MM.1S (cell line): ENCODE measurements at regions not wholly inside any gene's neighbourhood (a gene's known extent, or its start where the extent isn't known, plus 50 kb on each side); places are given as distances from the start of the nearest gene placed in this dataset.

Source experiments
- DNase-seq: peaks from one replicate; pipeline ENCODE4 v3.0.0-alpha.2; 2015
- H2AFZ ChIP-seq: fragments of 300-600 bp; sonication (generic); 2 replicates; pipeline ENCODE4 v1.6.0; 2016; ENCODE audit warnings: antibody characterized with exemption, low read length
- H3F3A ChIP-seq: fragments of 300-600 bp; sonication (generic); 2 replicates; pipeline ENCODE4 v1.6.1; 2016; ENCODE audit warnings: mild to moderate bottlenecking, antibody characterized with exemption, low read length, moderate library complexity, mixed read lengths; ENCODE audit not compliant: insufficient read depth
- H3K27ac ChIP-seq: fragments of 300-600 bp; sonication (generic); 2 replicates; pipeline ENCODE4 v1.5.1; 2016; ENCODE audit warnings: mild to moderate bottlenecking, low read length
- H3K27me3 ChIP-seq: fragments of 300-600 bp; sonication (generic); replicated peaks from 2 replicates; pipeline ENCODE4 v1.6.0; 2016; ENCODE audit warnings: low read length; ENCODE audit not compliant: insufficient read depth
- H3K36me3 ChIP-seq: fragments of 300-600 bp; sonication (generic); replicated peaks from 2 replicates; pipeline ENCODE4 v1.6.1; 2016; ENCODE audit warnings: mild to moderate bottlenecking, low read length, mixed read lengths; ENCODE audit not compliant: insufficient read depth
- H3K4me1 ChIP-seq: fragments of 300-600 bp; sonication (generic); 2 replicates; pipeline ENCODE4 v1.6.1; 2016; ENCODE audit warnings: low read length, mixed read lengths
- H3K4me2 ChIP-seq: fragments of 300-600 bp; sonication (generic); 2 replicates; pipeline ENCODE4 v1.6.0; 2016; ENCODE audit warnings: low read depth, low read length
- H3K4me3 ChIP-seq: fragments of 300-600 bp; sonication (generic); 2 replicates; pipeline ENCODE4 v1.5.1; 2016; ENCODE audit warnings: low read length, mixed read lengths
- H3K79me2 ChIP-seq: fragments of 300-600 bp; sonication (generic); 2 replicates; pipeline ENCODE4 v1.6.1; 2016; ENCODE audit warnings: mixed run types, low read length, mixed read lengths
- H3K9ac ChIP-seq: fragments of 300-600 bp; sonication (generic); 2 replicates; pipeline ENCODE4 v1.6.1; 2016; ENCODE audit warnings: low read length, mixed read lengths
- H3K9me2 ChIP-seq: fragments of 300-600 bp; sonication (generic); replicated peaks from 2 replicates; pipeline ENCODE4 v1.6.1; 2016; ENCODE audit warnings: mild to moderate bottlenecking, low read length, mixed read lengths; ENCODE audit not compliant: insufficient read depth
- H3K9me3 ChIP-seq: fragments of 300-600 bp; sonication (generic); replicated peaks from 2 replicates; pipeline ENCODE4 v1.6.1; 2016; ENCODE audit warnings: mild to moderate bottlenecking, low read length, mixed read lengths; ENCODE audit not compliant: insufficient read depth
- H4K20me1 ChIP-seq: fragments of 300-600 bp; sonication (generic); 2 replicates; pipeline ENCODE4 v1.6.1; 2016; ENCODE audit warnings: mild to moderate bottlenecking, low read length, moderate library complexity, mixed read lengths; ENCODE audit not compliant: insufficient read depth
- CTCF ChIP-seq: fragments of 300-600 bp; sonication (generic); IDR thresholded peaks from 2 replicates; pipeline ENCODE4 v1.5.1; 2016; ENCODE audit warnings: antibody characterized with exemption, low read length, mixed read lengths
- EZH2 ChIP-seq: fragments of 300-600 bp; sonication (generic); optimal IDR thresholded peaks from 2 replicates; pipeline ENCODE3; 2017; ENCODE audit warnings: low read depth, mild to moderate bottlenecking, antibody characterized with exemption, low read length, mixed read lengths
- EZH2phosphoT487 ChIP-seq: fragments of 300-600 bp; sonication (generic); IDR thresholded peaks from 2 replicates; pipeline ENCODE4 v1.6.1; 2018; ENCODE audit warnings: antibody characterized with exemption, low read length

DNA sequence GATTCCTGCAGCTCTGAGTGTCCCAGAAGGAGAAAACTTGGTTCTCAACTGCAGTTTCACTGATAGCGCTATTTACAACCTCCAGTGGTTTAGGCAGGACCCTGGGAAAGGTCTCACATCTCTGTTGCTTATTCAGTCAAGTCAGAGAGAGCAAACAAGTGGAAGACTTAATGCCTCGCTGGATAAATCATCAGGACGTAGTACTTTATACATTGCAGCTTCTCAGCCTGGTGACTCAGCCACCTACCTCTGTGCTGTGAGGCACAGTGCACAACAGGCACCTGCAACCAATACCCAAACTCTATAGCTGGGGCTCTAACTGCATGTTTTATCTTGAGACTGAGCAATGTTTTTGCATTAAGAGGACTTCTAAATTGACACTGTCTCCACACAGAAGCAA lies 379.2 kb upstream of the OR4E1 start:
- no peaks in the 10 kb centered on the region for H4K20me1 ChIP-seq
- H3K4me1 ChIP-seq, result peaks cover 6% of the 10 kb centered on the region
- H3K4me2 ChIP-seq, result no peak overlapping the region
- H3K9me2 ChIP-seq, result no peaks in the 10 kb centered on the region
- no peaks in the 10 kb centered on the region for H3K36me3 ChIP-seq
- no peak overlapping the region for H3K27ac ChIP-seq
- no peaks in the 10 kb centered on the region for H3F3A ChIP-seq
- DNase-seq, result no peak
- H3K4me3 ChIP-seq, result no peak overlapping the region
- no peaks in the 10 kb centered on the region for H3K79me2 ChIP-seq
- no peak overlapping the region for H2AFZ ChIP-seq
- H3K9me3 ChIP-seq, result no peaks in the 10 kb centered on the region
- no peak overlapping the region for H3K9ac ChIP-seq
- H3K27me3 ChIP-seq, result no peaks in the 10 kb centered on the region
- TF ChIP-seq EZH2, result no peak
- TF ChIP-seq CTCF, result no peak
- no peak for TF ChIP-seq EZH2phosphoT487

- H3K4me1 ChIP-seq, result peaks cover 12% of the 10 kb centered on the region
- no peak overlapping the region for H3K4me3 ChIP-seq
- no peaks in the 10 kb centered on the region for H3K9me2 ChIP-seq
- no peaks in the 10 kb centered on the region for H3K79me2 ChIP-seq
- H3K9ac ChIP-seq, result no peak overlapping the region
- H3K4me2 ChIP-seq, result peak overlapping the region; percentile 43; the same call in 1 of the 2 replicates
- no peak overlapping the region for H3K27ac ChIP-seq
- H3K36me3 ChIP-seq, result no peaks in the 10 kb centered on the region
- no peaks in the 10 kb centered on the region for H3F3A ChIP-seq
- no peaks in the 10 kb centered on the region for H3K9me3 ChIP-seq
- DNase-seq, result peak; percentile 64
- H2AFZ ChIP-seq, result peak overlapping the region; percentile 38; the same call in 1 of the 2 replicates
- no peaks in the 10 kb centered on the region for H4K20me1 ChIP-seq
- no peaks in the 10 kb centered on the region for H3K27me3 ChIP-seq
- TF ChIP-seq EZH2phosphoT487, result no peak
- TF ChIP-seq CTCF, result peak; percentile 50
Observed at GRCh38 chr14:22047115-22047514, 373.5 kb upstream of the OR4E1 start.

- no peak overlapping the region for H3K4me2 ChIP-seq
- DNase-seq, result no peak
- no peaks in the 10 kb centered on the region for H3K36me3 ChIP-seq
- no peak overlapping the region for H3K4me3 ChIP-seq
- no peaks in the 10 kb centered on the region for H3F3A ChIP-seq
- H3K9me2 ChIP-seq, result no peaks in the 10 kb centered on the region
- no peak for TF ChIP-seq CTCF
- no peak for TF ChIP-seq EZH2phosphoT487
- TF ChIP-seq EZH2, result no peak
- H2AFZ ChIP-seq, result no peak overlapping the region
- H3K9me3 ChIP-seq, result no peaks in the 10 kb centered on the region
- H3K27me3 ChIP-seq, result no peaks in the 10 kb centered on the region
- no peaks in the 10 kb centered on the region for H4K20me1 ChIP-seq
- no peaks in the 10 kb centered on the region for H3K79me2 ChIP-seq
- no peak overlapping the region for H3K9ac ChIP-seq
- no peak overlapping the region for H3K27ac ChIP-seq
- peaks cover 12% of the 10 kb centered on the region for H3K4me1 ChIP-seq
Observed at GRCh38 chr14:22046063-22046462, 372.4 kb upstream of the OR4E1 start.
